ENCODE measurements at regions not wholly inside any gene's neighbourhood (a gene's known extent, or its start where the extent isn't known, plus 50 kb on each side); places are given as distances from the start of the nearest gene placed in this dataset.
"Not testable (repeated sequence)": the region's sequence is repeated elsewhere in the genome, so short reads cannot be mapped to it uniquely, and the experiment has no call there.

DNA sequence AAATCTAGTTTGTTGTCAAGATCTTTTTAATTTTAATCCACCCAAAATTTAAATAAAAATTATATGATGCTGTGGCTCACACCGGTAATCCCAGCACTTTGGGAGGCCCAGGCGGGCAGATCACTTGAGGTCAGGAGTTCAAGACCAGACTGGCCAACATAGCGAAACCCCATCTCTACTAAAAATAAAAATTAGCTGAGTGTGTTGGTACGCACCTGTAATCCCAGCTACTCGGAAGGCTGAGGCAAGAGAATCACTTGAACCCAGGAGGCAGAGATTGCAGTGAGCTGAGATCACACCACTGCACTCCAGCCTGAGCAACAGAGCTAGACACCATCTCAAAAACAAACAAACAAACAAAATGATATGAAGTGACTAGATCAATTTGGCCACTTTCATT, 253.0 kb upstream of the MGMT start:
- H3K4me3 ChIP-seq (ENCODE audit: low read length in 2 of 2); H3K36me3 ChIP-seq (ENCODE audit: control insufficient read depth in 2 of 2, insufficient read depth in 2 of 2, low read length in 2 of 2); H3K27me3 ChIP-seq (ENCODE audit: control insufficient read depth in 1 of 2, insufficient read depth in 2 of 2, low read length in 2 of 2); H3K4me1 ChIP-seq (ENCODE audit: control insufficient read depth, insufficient read depth, low read length); H3K9ac ChIP-seq (ENCODE audit: low read length in 2 of 2); H3K9me3 ChIP-seq (ENCODE audit: control insufficient read depth in 2 of 2, low read length in 2 of 2); H3K27ac ChIP-seq (ENCODE audit: low read length): not testable (repeated sequence)

GRCh38 chr10:129219364-129219763, 247.7 kb upstream of the MGMT start:
- H3K4me3 ChIP-seq (ENCODE audit: low read length in 2 of 2): no peak overlapping the region
- no peak overlapping the region for H3K27ac ChIP-seq (ENCODE audit: low read length)
- H3K9ac ChIP-seq (ENCODE audit: low read length in 2 of 2): no peak overlapping the region
- no peaks in the 10 kb centered on the region for H3K9me3 ChIP-seq (ENCODE audit: control insufficient read depth in 2 of 2, low read length in 2 of 2)
- H3K4me1 ChIP-seq (ENCODE audit: control insufficient read depth, insufficient read depth, low read length): no peaks in the 10 kb centered on the region
- H3K36me3 ChIP-seq (ENCODE audit: control insufficient read depth in 2 of 2, insufficient read depth in 2 of 2, low read length in 2 of 2): no peaks in the 10 kb centered on the region
- no peaks in the 10 kb centered on the region for H3K27me3 ChIP-seq (ENCODE audit: control insufficient read depth in 1 of 2, insufficient read depth in 2 of 2, low read length in 2 of 2)

- Histone ChIP-seq H3K4me3 (ENCODE audit: low read length in 2 of 2) (no peak overlapping the region), H3K27me3 (ENCODE audit: control insufficient read depth in 1 of 2, insufficient read depth in 2 of 2, low read length in 2 of 2) (no peaks in the 10 kb centered on the region), H3K36me3 (ENCODE audit: control insufficient read depth in 2 of 2, insufficient read depth in 2 of 2, low read length in 2 of 2) (no peaks in the 10 kb centered on the region), H3K4me1 (ENCODE audit: control insufficient read depth, insufficient read depth, low read length) (no peaks in the 10 kb centered on the region), H3K9ac (ENCODE audit: low read length in 2 of 2) (no peak overlapping the region), H3K27ac (ENCODE audit: low read length) (no peak overlapping the region), H3K9me3 (ENCODE audit: control insufficient read depth in 2 of 2, low read length in 2 of 2) (no peaks in the 10 kb centered on the region)
These were observed 244.6 kb upstream of the MGMT start for GRCh38 chr10:129222436-129222835.

GRCh38 chr10:129223363-129223762, 243.7 kb upstream of the MGMT start:
- H3K27ac ChIP-seq (ENCODE audit: low read length): no peak overlapping the region
- H3K36me3 ChIP-seq (ENCODE audit: control insufficient read depth in 2 of 2, insufficient read depth in 2 of 2, low read length in 2 of 2): no peaks in the 10 kb centered on the region
- no peaks in the 10 kb centered on the region for H3K27me3 ChIP-seq (ENCODE audit: control insufficient read depth in 1 of 2, insufficient read depth in 2 of 2, low read length in 2 of 2)
- H3K4me1 ChIP-seq (ENCODE audit: control insufficient read depth, insufficient read depth, low read length): no peaks in the 10 kb centered on the region
- H3K9ac ChIP-seq (ENCODE audit: low read length in 2 of 2): no peak overlapping the region
- H3K9me3 ChIP-seq (ENCODE audit: control insufficient read depth in 2 of 2, low read length in 2 of 2): no peaks in the 10 kb centered on the region
- H3K4me3 ChIP-seq (ENCODE audit: low read length in 2 of 2): no peak overlapping the region

GRCh38 chr10:129224065-129224464, 243.0 kb upstream of the MGMT start:
- Histone ChIP-seq H3K27me3 (ENCODE audit: control insufficient read depth in 1 of 2, insufficient read depth in 2 of 2, low read length in 2 of 2) (no peaks in the 10 kb centered on the region), H3K4me3 (ENCODE audit: low read length in 2 of 2) (no peak overlapping the region), H3K9me3 (ENCODE audit: control insufficient read depth in 2 of 2, low read length in 2 of 2) (no peaks in the 10 kb centered on the region), H3K4me1 (ENCODE audit: control insufficient read depth, insufficient read depth, low read length) (no peaks in the 10 kb centered on the region), H3K27ac (ENCODE audit: low read length) (no peak overlapping the region), H3K9ac (ENCODE audit: low read length in 2 of 2) (no peak overlapping the region), H3K36me3 (ENCODE audit: control insufficient read depth in 2 of 2, insufficient read depth in 2 of 2, low read length in 2 of 2) (no peaks in the 10 kb centered on the region)

- no peaks in the 10 kb centered on the region for H3K36me3 ChIP-seq (ENCODE audit: control insufficient read depth in 2 of 2, insufficient read depth in 2 of 2, low read length in 2 of 2)
- no peaks in the 10 kb centered on the region for H3K27me3 ChIP-seq (ENCODE audit: control insufficient read depth in 1 of 2, insufficient read depth in 2 of 2, low read length in 2 of 2)
- H3K4me3 ChIP-seq (ENCODE audit: low read length in 2 of 2): no peak overlapping the region
- no peaks in the 10 kb centered on the region for H3K4me1 ChIP-seq (ENCODE audit: control insufficient read depth, insufficient read depth, low read length)
- H3K9me3 ChIP-seq (ENCODE audit: control insufficient read depth in 2 of 2, low read length in 2 of 2): no peaks in the 10 kb centered on the region
- no peak overlapping the region for H3K27ac ChIP-seq (ENCODE audit: low read length)
- no peak overlapping the region for H3K9ac ChIP-seq (ENCODE audit: low read length in 2 of 2)
These were observed 235.2 kb upstream of the MGMT start for GRCh38 chr10:129231821-129232220.

DNA sequence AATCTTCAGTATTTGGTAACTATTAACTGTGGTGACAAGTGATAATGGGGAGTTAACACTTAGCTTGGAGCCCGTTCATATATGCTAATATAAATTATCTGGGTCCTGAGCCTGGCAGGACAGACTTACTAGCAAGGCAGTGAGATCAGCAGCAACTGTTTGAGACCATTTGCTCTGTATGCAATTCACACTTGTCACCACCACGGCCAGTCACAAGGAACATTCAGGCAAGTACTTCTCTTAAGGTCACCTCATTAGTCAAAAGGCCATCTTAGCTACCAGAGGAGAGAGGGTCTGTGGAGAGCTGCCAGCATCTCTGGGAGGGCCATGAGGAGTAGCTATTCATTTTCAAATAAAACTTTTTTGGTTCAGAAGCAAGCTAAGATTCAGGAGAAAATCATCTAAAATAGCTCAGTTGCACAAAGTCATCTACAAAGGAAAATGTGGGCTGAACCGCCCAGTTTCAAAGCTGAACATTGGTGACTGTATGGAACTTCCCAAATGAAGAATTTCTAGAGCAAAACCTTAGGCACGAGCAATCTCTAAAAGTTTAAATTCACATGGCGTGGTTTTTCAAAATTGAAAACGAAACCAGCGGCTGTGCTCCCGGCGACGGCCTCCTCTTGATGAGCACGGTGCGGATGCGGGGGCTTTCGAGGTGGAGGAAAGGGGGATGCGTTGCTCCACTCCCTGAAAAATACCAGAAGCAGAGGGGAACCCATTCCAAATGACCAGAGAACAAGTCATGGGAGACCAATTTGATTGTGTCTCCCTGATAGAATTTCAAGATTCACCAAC, 233.5 kb upstream of the MGMT start:
- Histone ChIP-seq H3K36me3 (ENCODE audit: control insufficient read depth in 2 of 2, insufficient read depth in 2 of 2, low read length in 2 of 2) (no peaks in the 10 kb centered on the region), H3K27me3 (ENCODE audit: control insufficient read depth in 1 of 2, insufficient read depth in 2 of 2, low read length in 2 of 2) (no peaks in the 10 kb centered on the region), H3K9me3 (ENCODE audit: control insufficient read depth in 2 of 2, low read length in 2 of 2) (no peaks in the 10 kb centered on the region), H3K9ac (ENCODE audit: low read length in 2 of 2) (no peak overlapping the region), H3K4me3 (ENCODE audit: low read length in 2 of 2) (no peak overlapping the region), H3K27ac (ENCODE audit: low read length) (no peak overlapping the region), H3K4me1 (ENCODE audit: control insufficient read depth, insufficient read depth, low read length) (no peaks in the 10 kb centered on the region)

DNA sequence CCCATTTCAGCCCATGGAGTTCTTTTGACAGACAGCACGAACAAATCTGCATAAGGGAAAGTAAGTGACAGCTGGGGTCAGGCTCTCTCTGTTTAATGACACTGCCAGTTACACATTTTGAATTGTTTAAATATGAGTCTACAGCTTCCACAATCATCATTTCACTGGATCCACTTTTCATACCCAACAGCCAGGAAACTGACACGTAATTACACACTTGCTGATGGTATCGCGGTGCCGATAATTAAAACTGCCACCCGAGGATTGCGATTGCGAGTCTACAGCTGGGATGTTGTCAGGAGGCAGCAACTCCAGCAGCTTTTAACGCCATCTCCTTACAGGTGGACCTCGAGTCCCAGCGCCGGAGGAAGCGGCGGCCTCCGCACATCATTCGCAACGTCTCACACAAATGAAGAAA, 230.8 kb upstream of the MGMT start:
- Histone ChIP-seq H3K9me3 (ENCODE audit: control insufficient read depth in 2 of 2, low read length in 2 of 2) (no peaks in the 10 kb centered on the region), H3K9ac (ENCODE audit: low read length in 2 of 2) (no peak overlapping the region), H3K4me3 (ENCODE audit: low read length in 2 of 2) (no peak overlapping the region), H3K4me1 (ENCODE audit: control insufficient read depth, insufficient read depth, low read length) (no peaks in the 10 kb centered on the region), H3K27ac (ENCODE audit: low read length) (no peak overlapping the region), H3K27me3 (ENCODE audit: control insufficient read depth in 1 of 2, insufficient read depth in 2 of 2, low read length in 2 of 2) (no peaks in the 10 kb centered on the region), H3K36me3 (ENCODE audit: control insufficient read depth in 2 of 2, insufficient read depth in 2 of 2, low read length in 2 of 2) (no peaks in the 10 kb centered on the region)

DNA sequence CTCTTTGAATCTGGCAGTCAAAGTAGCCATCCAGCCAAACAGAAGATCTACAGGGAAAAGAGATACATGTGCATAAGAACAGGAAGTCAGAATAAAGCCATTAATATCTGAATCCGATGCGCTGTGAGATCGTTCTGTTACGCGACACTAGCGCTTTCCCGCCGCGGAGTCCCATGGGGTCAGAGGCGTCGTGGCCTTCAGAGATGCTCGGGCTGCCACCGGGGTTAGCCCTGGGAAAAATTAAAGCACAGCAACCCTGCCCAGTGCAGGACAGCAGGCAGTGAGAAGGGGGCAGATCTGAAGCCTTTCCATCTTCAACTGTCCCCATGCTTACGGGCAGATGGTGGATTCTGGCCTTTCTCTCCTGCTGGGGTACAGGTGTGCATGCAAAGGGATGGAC, 225.6 kb upstream of the MGMT start:
- Histone ChIP-seq H3K27ac (ENCODE audit: low read length) (no peak overlapping the region), H3K27me3 (ENCODE audit: control insufficient read depth in 1 of 2, insufficient read depth in 2 of 2, low read length in 2 of 2) (no peaks in the 10 kb centered on the region), H3K9me3 (ENCODE audit: control insufficient read depth in 2 of 2, low read length in 2 of 2) (no peaks in the 10 kb centered on the region), H3K36me3 (ENCODE audit: control insufficient read depth in 2 of 2, insufficient read depth in 2 of 2, low read length in 2 of 2) (no peaks in the 10 kb centered on the region), H3K9ac (ENCODE audit: low read length in 2 of 2) (no peak overlapping the region), H3K4me3 (ENCODE audit: low read length in 2 of 2) (no peak overlapping the region), H3K4me1 (ENCODE audit: control insufficient read depth, insufficient read depth, low read length) (no peaks in the 10 kb centered on the region)

- H3K9ac ChIP-seq (ENCODE audit: low read length in 2 of 2): no peak overlapping the region
- H3K4me3 ChIP-seq (ENCODE audit: low read length in 2 of 2): no peak overlapping the region
- H3K27ac ChIP-seq (ENCODE audit: low read length): no peak overlapping the region
- H3K9me3 ChIP-seq (ENCODE audit: control insufficient read depth in 2 of 2, low read length in 2 of 2): no peaks in the 10 kb centered on the region
- no peaks in the 10 kb centered on the region for H3K4me1 ChIP-seq (ENCODE audit: control insufficient read depth, insufficient read depth, low read length)
- no peaks in the 10 kb centered on the region for H3K36me3 ChIP-seq (ENCODE audit: control insufficient read depth in 2 of 2, insufficient read depth in 2 of 2, low read length in 2 of 2)
- no peaks in the 10 kb centered on the region for H3K27me3 ChIP-seq (ENCODE audit: control insufficient read depth in 1 of 2, insufficient read depth in 2 of 2, low read length in 2 of 2)
These were observed 222.7 kb upstream of the MGMT start for GRCh38 chr10:129244298-129244697.

- Histone ChIP-seq H3K9ac (ENCODE audit: low read length in 2 of 2) (no peak overlapping the region), H3K9me3 (ENCODE audit: control insufficient read depth in 2 of 2, low read length in 2 of 2) (no peaks in the 10 kb centered on the region), H3K27ac (ENCODE audit: low read length) (no peak overlapping the region), H3K4me3 (ENCODE audit: low read length in 2 of 2) (no peak overlapping the region), H3K36me3 (ENCODE audit: control insufficient read depth in 2 of 2, insufficient read depth in 2 of 2, low read length in 2 of 2) (no peaks in the 10 kb centered on the region), H3K4me1 (ENCODE audit: control insufficient read depth, insufficient read depth, low read length) (no peaks in the 10 kb centered on the region), H3K27me3 (ENCODE audit: control insufficient read depth in 1 of 2, insufficient read depth in 2 of 2, low read length in 2 of 2) (no peaks in the 10 kb centered on the region)
These were observed 222.3 kb upstream of the MGMT start for GRCh38 chr10:129244757-129245156.
